ENCODE measurements at regions not wholly inside any gene's neighbourhood (a gene's known extent, or its start where the extent isn't known, plus 50 kb on each side); places are given as distances from the start of the nearest gene placed in this dataset.

- DNase-seq (ENCODE audit: extremely low spot score, insufficient read length, low read depth), result no peak
- FAIRE-seq, result no peak
These were observed 1246.6 kb upstream of the LRRTM1 start for GRCh38 chr2:81551040-81551634.

GRCh38 chr2:81550277-81550676, 1245.7 kb upstream of the LRRTM1 start:
- no peak for DNase-seq (ENCODE audit: extremely low spot score, insufficient read length, low read depth)
- FAIRE-seq, result no peak

GRCh38 chr2:81549646-81550045, 1245.1 kb upstream of the LRRTM1 start:
- DNase-seq (ENCODE audit: extremely low spot score, insufficient read length, low read depth) (no peak), FAIRE-seq (no peak)

- FAIRE-seq (no peak), DNase-seq (ENCODE audit: extremely low spot score, insufficient read length, low read depth) (no peak)
These were observed 1241.1 kb upstream of the LRRTM1 start for GRCh38 chr2:81545626-81546025.

GRCh38 chr2:81542119-81542518, 1237.6 kb upstream of the LRRTM1 start:
- no peak for DNase-seq (ENCODE audit: extremely low spot score, insufficient read length, low read depth)
- no peak for FAIRE-seq

GRCh38 chr2:81529944-81530343, 1225.4 kb upstream of the LRRTM1 start:
- FAIRE-seq (no peak), DNase-seq (ENCODE audit: extremely low spot score, insufficient read length, low read depth) (no peak)

- no peak for FAIRE-seq
- DNase-seq (ENCODE audit: extremely low spot score, insufficient read length, low read depth), result no peak
These were observed 1224.4 kb upstream of the LRRTM1 start for GRCh38 chr2:81528852-81529480.

- FAIRE-seq (no peak), DNase-seq (ENCODE audit: extremely low spot score, insufficient read length, low read depth) (no peak)
These were observed 1218.8 kb upstream of the LRRTM1 start for GRCh38 chr2:81523344-81523743.

GRCh38 chr2:81513328-81513727, 1208.8 kb upstream of the LRRTM1 start:
- FAIRE-seq (no peak), DNase-seq (ENCODE audit: extremely low spot score, insufficient read length, low read depth) (no peak)

GRCh38 chr2:81505586-81505985, 1201.0 kb upstream of the LRRTM1 start:
- FAIRE-seq, result no peak
- DNase-seq (ENCODE audit: extremely low spot score, insufficient read length, low read depth), result no peak

- DNase-seq (ENCODE audit: extremely low spot score, insufficient read length, low read depth) (no peak), FAIRE-seq (no peak)
These were observed 1191.0 kb upstream of the LRRTM1 start for GRCh38 chr2:81495556-81495955.

GRCh38 chr2:81483254-81483653, 1178.7 kb upstream of the LRRTM1 start:
- FAIRE-seq (no peak), DNase-seq (ENCODE audit: extremely low spot score, insufficient read length, low read depth) (no peak)

GRCh38 chr2:81481994-81482368, 1177.4 kb upstream of the LRRTM1 start:
- FAIRE-seq (no peak), DNase-seq (ENCODE audit: extremely low spot score, insufficient read length, low read depth) (no peak)

- no peak for DNase-seq (ENCODE audit: extremely low spot score, insufficient read length, low read depth)
- FAIRE-seq, result no peak
These were observed 1176.9 kb upstream of the LRRTM1 start for GRCh38 chr2:81481242-81481993.

- no peak for DNase-seq (ENCODE audit: extremely low spot score, insufficient read length, low read depth)
- FAIRE-seq, result no peak
These were observed 1162.5 kb upstream of the LRRTM1 start for GRCh38 chr2:81467096-81467495.

- FAIRE-seq (no peak), DNase-seq (ENCODE audit: extremely low spot score, insufficient read length, low read depth) (no peak)
These were observed 1157.9 kb upstream of the LRRTM1 start for GRCh38 chr2:81462420-81462819.

GRCh38 chr2:81445176-81445575, 1140.6 kb upstream of the LRRTM1 start:
- FAIRE-seq (no peak), DNase-seq (ENCODE audit: extremely low spot score, insufficient read length, low read depth) (no peak)

- no peak for DNase-seq (ENCODE audit: extremely low spot score, insufficient read length, low read depth)
These were observed 1133.0 kb upstream of the LRRTM1 start for GRCh38 chr2:81437456-81438000.

GRCh38 chr2:81436256-81436655, 1131.7 kb upstream of the LRRTM1 start:
- DNase-seq (ENCODE audit: extremely low spot score, insufficient read length, low read depth) (no peak), FAIRE-seq (no peak)

More at GRCh38 chr2:81437456-81438000, 1133.0 kb upstream of the LRRTM1 start:
- no peak for FAIRE-seq

- DNase-seq (ENCODE audit: extremely low spot score, insufficient read length, low read depth) (no peak), FAIRE-seq (no peak)
These were observed 1108.1 kb upstream of the LRRTM1 start for GRCh38 chr2:81412681-81413080.

- no peak for DNase-seq (ENCODE audit: extremely low spot score, insufficient read length, low read depth)
- no peak for FAIRE-seq
These were observed 1099.0 kb upstream of the LRRTM1 start for GRCh38 chr2:81403508-81403907.

All from GM18507 (cell line).